Lung microvascular endothelial cell (primary cell): ENCODE measurements at regions not wholly inside any gene's neighbourhood (a gene's known extent, or its start where the extent isn't known, plus 50 kb on each side); places are given as distances from the start of the nearest gene placed in this dataset.
"Not testable (repeated sequence)": the region's sequence is repeated elsewhere in the genome, so short reads cannot be mapped to it uniquely, and the experiment has no call there.

ENCODE experiments used
- DNase-seq, 2 donors: peaks; one replicate each; pipeline versions ENCODE4 v3.0.0 to v3.0.0-alpha.2; 2010; ENCODE audit warnings: low read depth in 2 of 2

- DNase-seq, result no peak
Measured at GRCh38 chr15:81777546-81777945, 268.3 kb downstream of the MEX3B start.

DNA sequence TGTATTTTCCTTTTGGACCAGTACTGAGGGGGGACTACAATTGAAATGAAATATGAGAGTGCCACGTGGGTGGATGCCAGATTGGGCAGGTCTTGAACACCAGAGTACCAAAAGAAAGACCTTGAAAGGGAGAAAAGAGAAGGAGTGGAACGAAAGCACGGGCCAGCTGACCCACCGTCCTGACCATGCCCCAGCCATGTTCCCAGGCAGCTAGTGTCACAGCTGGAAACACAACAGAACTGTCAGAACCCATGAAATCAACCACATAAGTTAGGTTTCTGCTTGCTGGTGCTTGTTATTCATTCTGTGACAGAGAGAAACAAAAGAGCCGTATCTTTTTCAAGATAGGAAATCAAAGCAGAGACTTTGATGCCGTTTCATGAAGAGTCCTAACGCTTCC is 268.8 kb downstream of the MEX3B start:
- no peak for DNase-seq

- DNase-seq, result not testable (repeated sequence)
Measured at GRCh38 chr15:81775779-81776178, 270.0 kb downstream of the MEX3B start.

DNA sequence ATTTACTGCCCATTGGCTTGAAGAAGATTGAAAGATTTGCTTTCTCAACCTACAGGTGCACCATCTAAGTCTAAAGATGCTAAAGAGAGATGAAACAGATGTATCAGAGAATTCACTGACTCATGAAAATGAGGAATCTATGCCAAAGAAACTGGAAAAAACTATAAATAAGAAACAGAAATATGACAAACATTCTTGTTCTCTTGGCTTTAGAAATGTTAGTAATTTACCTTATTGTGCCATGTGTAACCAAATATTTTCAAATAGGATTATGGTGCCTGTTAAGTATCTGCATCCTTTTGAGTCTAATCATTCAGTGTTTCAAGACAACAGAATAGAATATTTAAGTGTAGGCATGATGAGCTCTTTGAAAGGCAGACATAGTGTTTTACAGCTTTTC is 271.5 kb downstream of the MEX3B start:
- DNase-seq, result no peak

GRCh38 chr15:81768773-81769172 is 277.0 kb downstream of the MEX3B start:
- DNase-seq, result no peak

DNA sequence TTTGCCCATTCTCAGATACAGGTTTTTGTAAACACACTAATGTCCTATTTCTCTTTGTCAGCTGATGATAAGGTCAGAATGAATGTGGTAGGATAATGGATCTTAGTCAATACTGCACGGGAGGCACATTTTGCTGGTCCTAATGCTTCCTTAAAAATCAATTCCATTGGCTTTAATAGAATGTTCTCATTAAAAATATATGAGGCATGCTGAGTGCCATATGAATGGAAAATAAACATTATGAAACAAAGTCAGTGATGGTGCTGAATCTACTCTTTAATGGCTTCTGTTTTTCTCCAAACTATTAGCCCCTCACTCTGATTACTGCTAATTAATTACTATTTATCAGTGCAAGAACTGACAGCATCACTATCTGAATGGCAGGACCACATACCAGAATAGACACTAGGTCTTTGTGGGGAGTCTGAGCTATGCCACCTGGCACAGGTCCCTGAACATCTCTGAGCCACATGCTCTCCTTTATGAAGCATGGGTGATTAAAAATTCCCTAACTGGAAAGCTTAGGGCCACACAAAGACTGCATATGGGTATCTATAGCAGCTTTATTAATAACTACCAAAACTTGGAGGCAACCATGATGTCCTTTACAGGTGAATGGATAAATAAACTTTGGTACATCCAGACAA is 278.9 kb downstream of the MEX3B start:
- DNase-seq, result no peak

DNA sequence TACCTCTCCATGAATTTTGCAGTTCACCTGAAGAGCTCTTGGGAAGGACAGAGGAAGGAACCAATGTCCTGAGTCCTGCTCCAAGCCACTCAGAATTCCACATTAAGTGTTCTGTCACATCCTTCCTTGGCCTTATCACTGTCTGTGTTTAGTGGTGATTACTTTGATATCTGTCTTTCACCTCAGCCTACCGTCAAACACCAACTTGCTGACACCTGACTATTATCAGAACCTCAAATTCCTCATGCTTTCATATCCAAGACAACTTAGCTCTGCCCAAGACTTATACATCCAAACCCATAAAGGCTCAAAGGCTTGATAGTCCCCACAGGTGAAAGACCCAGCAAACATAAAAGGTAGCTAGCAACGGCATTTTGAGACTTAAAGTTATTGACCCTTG is 280.0 kb downstream of the MEX3B start:
- DNase-seq, result no peak

- DNase-seq, result no peak
Measured at GRCh38 chr15:81763304-81763703, 282.5 kb downstream of the MEX3B start.

GRCh38 chr15:81760686-81761085 is 285.1 kb downstream of the MEX3B start:
- DNase-seq, result no peak

DNA sequence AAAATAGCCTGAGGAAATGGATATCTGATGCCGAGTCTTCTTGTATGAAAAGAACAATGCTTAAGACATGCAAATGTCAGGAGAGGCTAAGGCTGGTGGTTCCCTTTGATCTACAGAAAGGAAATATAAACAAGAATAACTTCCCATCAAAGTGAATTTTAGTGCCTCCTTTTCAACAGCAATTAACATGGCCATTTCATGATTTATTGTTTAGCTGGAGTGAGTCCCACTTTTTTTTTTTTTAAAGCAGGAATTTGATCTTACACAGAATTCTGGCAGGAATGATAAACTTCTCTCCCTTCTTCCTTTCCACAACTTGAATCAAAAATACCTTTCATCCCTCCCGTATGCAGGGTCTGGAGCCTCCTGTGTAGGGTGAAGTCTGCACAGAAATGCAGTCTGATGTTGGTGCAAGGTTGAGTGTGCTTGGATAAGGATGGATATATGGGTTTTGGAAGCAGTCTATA is 287.0 kb downstream of the MEX3B start:
- DNase-seq, result no peak

DNA sequence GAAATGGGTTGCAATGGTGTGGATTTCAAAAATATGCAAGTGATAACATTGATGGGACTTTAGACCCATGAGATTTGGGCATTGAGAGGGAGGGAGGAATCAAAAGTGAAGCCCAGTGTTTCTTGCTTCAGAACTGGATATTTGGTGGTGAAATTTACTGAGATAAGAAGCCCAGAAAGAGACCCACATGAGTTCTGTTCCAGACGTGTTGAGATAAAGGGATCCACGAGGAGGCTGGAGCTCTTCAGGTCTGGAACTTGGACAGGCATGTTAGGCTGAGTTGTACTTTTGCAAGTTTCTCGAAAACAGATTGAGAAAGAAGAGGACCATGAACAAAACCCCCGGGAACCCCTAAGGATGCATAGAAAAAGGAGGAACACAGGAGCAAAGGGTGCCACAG is 290.2 kb downstream of the MEX3B start:
- DNase-seq, result no peak

DNA sequence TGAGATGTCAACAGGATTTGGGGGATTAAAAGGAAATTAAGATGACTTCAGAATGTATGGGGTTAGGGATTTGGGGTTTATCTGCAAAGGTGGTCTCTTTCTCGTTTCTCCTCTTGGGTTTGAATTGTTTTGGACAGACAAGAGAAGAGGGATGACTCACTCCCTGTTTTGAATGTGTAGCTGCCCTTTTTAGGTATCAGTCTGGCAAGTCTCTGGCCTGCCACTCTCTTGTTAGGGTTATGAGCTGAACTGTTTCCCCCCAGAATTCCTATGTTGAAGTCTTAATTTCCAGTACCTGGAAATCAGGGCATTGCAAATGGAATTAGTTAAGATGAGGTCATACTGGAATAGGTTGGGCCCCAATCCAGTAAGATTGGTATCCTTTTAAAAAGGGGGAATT is 291.7 kb downstream of the MEX3B start:
- no peak for DNase-seq

- DNase-seq, result no peak
Measured at GRCh38 chr15:81752974-81753373, 292.8 kb downstream of the MEX3B start.

GRCh38 chr15:81752546-81752942 is 293.3 kb downstream of the MEX3B start:
- peak; percentile 11 to 42 for DNase-seq

DNA sequence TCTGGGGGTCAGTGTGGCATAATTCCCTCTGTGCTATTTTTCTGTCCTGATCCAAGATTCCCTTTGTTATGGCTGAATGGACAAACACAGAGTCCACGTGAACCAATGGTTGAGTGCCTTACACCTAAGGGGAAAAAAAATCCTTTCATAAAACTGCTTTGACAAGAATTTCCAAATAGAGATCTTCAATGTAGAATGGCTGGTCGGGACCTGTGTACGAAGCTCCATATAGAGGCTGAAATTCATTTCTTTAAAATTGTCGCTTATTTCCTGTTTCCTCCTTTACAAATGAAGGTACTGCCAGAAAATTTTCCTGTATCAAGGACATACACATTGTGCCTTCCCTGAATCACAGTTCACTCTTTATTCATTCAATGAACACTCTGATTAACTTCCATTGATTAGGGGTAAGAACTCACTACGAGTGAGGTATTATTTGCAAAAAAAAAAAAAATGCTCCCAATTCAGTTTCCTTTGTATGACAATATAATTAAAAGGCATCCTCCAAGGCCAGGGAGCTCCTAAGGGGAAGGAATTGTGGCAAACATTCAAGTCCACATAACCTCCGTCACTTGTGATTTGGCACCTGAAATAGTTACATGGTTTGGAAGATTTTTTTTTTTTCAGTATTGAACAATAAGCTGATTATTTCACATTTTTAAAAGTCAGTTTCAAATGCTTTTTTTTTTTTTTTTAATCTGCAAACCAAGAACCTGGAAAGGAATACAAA is 293.8 kb downstream of the MEX3B start:
- no peak for DNase-seq

- no peak for DNase-seq
Measured at GRCh38 chr15:81751256-81751655, 294.6 kb downstream of the MEX3B start.

DNA sequence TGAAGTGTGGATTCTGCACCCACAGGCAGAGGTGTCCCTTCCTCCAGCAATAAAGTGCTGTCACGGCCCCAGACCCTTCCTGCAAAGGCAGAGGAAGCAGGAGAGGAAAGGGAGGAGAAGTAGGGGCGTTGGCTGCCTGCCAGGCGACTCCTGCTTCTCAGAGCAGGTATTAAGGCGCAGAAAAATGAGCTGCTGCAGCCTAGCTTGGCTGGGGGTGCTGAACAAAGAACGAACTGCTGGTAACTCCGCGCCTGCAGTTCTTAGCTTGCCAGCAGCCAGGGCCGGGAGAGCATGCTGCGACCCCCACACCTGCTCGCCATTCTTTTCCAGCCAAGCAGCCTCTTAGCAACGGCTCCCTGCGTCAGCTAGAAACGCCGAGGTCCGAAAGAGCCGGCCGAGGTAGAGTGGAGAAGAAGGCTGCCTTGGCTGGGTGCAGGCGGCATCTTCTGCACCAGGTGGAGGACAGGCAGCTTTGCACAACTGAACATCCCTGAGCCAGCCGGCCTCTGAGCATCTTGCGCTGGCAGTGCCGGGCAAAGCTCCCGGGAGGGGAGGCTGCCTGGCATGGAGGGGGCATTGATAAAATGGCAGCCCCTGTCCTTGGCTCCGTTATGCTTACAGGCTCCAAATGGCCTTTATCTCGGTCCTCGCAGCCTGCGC is 296.0 kb downstream of the MEX3B start:
- DNase-seq, result no peak

GRCh38 chr15:81747482-81747881 is 298.3 kb downstream of the MEX3B start:
- peak in 1 of 2 donors; percentile 26 for DNase-seq

DNA sequence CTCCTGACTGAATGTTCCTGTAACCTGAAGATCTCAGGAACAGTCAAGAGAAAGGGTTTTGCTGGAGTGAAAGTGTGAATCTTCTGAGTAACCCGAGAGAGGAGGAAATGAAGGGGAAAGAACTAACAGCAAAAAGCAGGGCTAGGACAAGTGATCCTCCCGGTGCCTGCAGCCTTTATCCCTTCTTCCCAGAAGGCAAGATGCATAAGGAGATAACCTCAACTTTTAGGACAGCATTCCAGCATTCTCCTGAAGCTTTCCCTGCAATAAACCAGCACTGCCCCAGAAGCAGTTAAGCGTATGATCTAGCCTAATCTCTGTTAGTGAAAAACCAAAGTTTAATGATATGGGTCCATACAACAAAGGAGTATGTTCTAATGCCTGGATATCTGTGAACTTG is 298.8 kb downstream of the MEX3B start:
- DNase-seq, result no peak

DNA sequence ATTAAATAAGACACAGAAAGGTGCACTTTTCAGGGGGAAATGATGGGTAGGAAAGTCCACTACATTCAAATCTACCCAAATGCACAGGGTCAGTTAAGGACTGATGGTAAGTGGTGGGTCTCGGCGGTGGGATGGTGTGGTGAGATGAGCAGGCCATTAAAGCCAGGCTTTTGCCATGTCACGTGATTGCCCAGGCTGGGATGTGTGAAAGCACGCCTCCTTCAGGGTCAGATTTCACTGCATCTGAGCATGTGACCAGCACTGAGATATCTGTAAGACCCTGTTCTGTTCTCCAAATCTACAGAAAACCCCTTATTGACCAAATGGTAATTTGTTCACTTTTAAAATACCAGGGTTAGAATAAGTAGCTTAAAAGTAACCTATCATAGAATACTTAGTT is 301.5 kb downstream of the MEX3B start:
- no peak for DNase-seq

DNA sequence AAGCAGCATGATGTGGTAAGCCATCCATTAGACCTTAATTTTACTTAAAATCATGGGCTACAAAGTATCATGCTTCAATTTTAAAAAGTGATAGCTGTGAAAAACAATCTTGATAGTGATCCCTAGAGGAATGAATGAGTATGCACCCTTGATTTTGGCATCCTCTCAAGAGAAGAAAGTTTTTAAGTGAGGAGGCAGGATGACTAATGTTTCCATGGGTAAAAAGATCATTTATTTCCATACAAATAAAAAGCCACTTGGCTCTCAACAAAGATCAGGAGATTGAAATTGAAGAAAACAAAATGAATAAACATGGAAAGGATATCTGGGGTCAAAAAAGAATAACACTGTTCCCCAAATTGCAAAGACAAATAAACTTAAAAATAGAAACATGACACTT is 305.4 kb downstream of the MEX3B start:
- no peak for DNase-seq

DNA sequence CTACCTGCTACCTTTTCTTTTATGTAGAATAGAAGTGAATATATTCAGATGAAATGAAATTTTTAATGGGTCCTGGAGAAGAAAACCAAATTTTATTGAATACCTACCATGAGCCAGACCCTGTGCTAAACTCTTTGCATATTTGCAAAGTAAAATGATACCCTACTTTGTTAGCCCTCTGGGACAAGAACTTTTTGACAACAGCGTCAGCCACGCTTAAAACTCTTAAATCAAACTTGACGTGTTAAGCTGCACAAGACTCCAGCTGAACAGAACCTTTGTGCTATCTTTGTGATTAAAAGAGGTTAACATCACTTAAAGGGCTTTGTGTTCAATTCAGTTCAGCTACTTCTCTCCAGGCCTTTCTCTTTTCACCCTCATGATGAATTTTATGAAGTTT is 316.5 kb downstream of the MEX3B start:
- no peak for DNase-seq

DNA sequence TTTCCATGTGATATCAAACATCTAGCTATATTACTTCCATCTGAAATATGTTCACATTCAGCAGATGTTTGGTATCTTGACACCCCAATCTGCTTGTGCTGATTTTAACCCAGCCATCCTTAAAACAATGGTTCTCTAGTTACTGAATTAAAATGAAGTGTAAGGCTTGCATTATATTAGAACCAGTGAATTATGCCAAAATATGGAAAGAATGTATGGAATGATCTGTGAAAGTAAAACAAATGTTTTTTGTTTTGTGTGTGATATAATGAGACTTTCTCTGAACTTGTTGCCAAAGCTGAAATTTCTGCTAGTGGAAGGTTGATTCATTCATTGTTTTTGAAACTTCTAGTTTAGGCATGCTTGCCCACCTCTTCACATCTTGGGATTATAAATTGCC is 317.1 kb downstream of the MEX3B start:
- no peak for DNase-seq
